Breast epithelium (tissue), 4 donors: ENCODE measurements at regions not wholly inside any gene's neighbourhood (a gene's known extent, or its start where the extent isn't known, plus 50 kb on each side); places are given as distances from the start of the nearest gene placed in this dataset.

Experiments
- DNase-seq, 2 donors: peaks; one replicate each; pipeline ENCODE4 v3.0.0-alpha.2; 2019; ENCODE audit warnings: low spot score in 2 of 2
- H3K27ac ChIP-seq, 2 donors: fragments of 200-600 bp; sonication (generic) in 1 of 2; one replicate each; pipeline ENCODE4 v1.5.1; 2016 to 2019; ENCODE audit warnings: mild to moderate bottlenecking in 1 of 2
- H3K27me3 ChIP-seq, 2 donors: fragments of 200-600 bp; sonication (generic) in 1 of 2; one replicate each; pipeline versions ENCODE4 v1.5.1 to v1.6.0; 2017 to 2019; ENCODE audit warnings: control low read depth in 1 of 2, mild to moderate bottlenecking in 1 of 2
- H3K36me3 ChIP-seq: fragments of 200-600 bp; one replicate; pipeline ENCODE4 v1.5.1; 2019
- H3K4me1 ChIP-seq, 2 donors: fragments of 200-600 bp; sonication (generic); one replicate each; pipeline ENCODE4 v1.5.1; 2016 to 2019; ENCODE audit warnings: control low read depth in 1 of 2
- H3K4me3 ChIP-seq, 3 donors: fragments of 200-600 bp; sonication (generic); 1 replicate in 2 of 3; 2 replicates in 1 of 3; pipeline ENCODE4 v1.5.1; 2016 to 2019; ENCODE audit warnings: mild to moderate bottlenecking in 3 of 3, moderate library complexity in 2 of 3
- H3K9me3 ChIP-seq, 2 donors: fragments of 200-600 bp; sonication (generic) in 1 of 2; one replicate each; pipeline ENCODE4 v1.5.1; 2016 to 2019; ENCODE audit warnings: control low read depth in 1 of 2
- POLR2A ChIP-seq: fragments of 450-650 bp; IDR thresholded peaks from one replicate; pipeline ENCODE4 v1.6.1; 2016; ENCODE audit warnings: antibody characterized with exemption, mild to moderate bottlenecking, moderate library complexity
- POLR2AphosphoS5 ChIP-seq, 3 donors: sonication (generic); formaldehyde crosslinking; IDR thresholded peaks; one replicate each; pipeline ENCODE4 v1.6.1; 2017; ENCODE audit warnings: antibody characterized with exemption in 3 of 3
- intact Hi-C: fragments of 100-400 bp; cut with DNase I; formaldehyde crosslinking; loops from one replicate; pipeline ENCODE4 v1.15.1; 2023; ENCODE audit warnings: low total_unique reads
- TF ChIP-seq, protein P1 (sequence below), 3 donors: fragments of 450-650 bp; IDR thresholded peaks; one replicate each; pipeline ENCODE4 v1.5.1; 2016 to 2017; ENCODE audit warnings: antibody characterized with exemption in 3 of 3, mild to moderate bottlenecking in 3 of 3, moderate library complexity in 3 of 3

DNA sequence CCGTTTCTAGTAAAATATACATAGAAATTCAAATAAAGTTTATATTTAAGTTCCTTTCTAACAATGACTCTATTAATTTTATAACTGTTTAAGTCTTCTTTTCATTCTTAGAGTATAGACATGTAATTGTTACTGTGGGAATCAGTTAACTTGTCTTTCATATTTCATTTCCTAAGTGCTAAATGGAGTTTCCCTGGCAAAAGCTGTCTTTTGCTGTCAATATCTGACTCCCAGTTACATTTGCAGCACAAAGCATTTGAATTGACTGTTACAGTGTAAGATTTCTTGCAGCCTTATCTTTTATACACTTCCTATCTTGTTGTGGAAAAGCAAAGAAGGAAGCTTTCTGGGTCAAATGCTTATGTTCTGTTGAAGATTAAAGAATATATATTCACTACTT, 1026.3 kb downstream of the CDH9 start:
- H3K27ac ChIP-seq = no peak overlapping the region
- DNase-seq = no peak
- no peaks in the 10 kb centered on the region for H3K36me3 ChIP-seq
- H3K9me3 ChIP-seq = no peaks in the 10 kb centered on the region
- TF ChIP-seq POLR2A = no peak
- TF ChIP-seq, protein P1, sequence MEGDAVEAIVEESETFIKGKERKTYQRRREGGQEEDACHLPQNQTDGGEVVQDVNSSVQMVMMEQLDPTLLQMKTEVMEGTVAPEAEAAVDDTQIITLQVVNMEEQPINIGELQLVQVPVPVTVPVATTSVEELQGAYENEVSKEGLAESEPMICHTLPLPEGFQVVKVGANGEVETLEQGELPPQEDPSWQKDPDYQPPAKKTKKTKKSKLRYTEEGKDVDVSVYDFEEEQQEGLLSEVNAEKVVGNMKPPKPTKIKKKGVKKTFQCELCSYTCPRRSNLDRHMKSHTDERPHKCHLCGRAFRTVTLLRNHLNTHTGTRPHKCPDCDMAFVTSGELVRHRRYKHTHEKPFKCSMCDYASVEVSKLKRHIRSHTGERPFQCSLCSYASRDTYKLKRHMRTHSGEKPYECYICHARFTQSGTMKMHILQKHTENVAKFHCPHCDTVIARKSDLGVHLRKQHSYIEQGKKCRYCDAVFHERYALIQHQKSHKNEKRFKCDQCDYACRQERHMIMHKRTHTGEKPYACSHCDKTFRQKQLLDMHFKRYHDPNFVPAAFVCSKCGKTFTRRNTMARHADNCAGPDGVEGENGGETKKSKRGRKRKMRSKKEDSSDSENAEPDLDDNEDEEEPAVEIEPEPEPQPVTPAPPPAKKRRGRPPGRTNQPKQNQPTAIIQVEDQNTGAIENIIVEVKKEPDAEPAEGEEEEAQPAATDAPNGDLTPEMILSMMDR (IDR thresholded peaks at IDR 0.05) = no peak
- TF ChIP-seq POLR2AphosphoS5 (IDR thresholded peaks at IDR 0.05) = no peak
- no peak overlapping the region for H3K4me3 ChIP-seq
- H3K27me3 ChIP-seq = no peaks in the 10 kb centered on the region
- intact Hi-C loops = loop anchor here (5.0 kb wide), 1 partner anchor 400 kb away; no protein-coding TSS in a partner anchor
- H3K4me1 ChIP-seq = no peaks in the 10 kb centered on the region

DNA sequence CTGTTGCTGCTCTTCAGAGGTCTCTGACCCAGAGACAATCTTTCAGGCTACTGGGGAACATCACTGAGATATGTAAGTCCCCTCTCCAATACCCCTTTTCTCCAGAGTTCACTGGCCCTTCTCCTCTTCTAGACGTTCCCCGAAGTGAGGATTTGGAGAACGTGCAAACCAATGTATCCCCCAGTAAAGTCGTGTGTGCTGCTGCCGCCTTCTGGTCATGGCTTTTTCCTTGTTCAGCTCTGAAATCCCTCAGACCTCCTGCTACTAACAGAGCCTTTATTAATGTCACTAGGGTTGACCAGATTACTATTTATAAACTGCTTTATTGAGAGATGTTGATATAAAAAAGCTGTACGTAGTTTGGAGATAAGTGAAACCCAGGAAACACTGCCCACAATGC, 1028.6 kb downstream of the CDH9 start:
- no peaks in the 10 kb centered on the region for H3K4me1 ChIP-seq
- TF ChIP-seq POLR2A (no peak), POLR2AphosphoS5 (IDR thresholded peaks at IDR 0.05) (no peak)
- TF ChIP-seq, protein P1 (IDR thresholded peaks at IDR 0.05) = no peak
- intact Hi-C loops = loop anchor here (5.0 kb wide), 1 partner anchor 397 kb away; no protein-coding TSS in a partner anchor
- no peak overlapping the region for H3K4me3 ChIP-seq
- H3K36me3 ChIP-seq = no peaks in the 10 kb centered on the region
- no peaks in the 10 kb centered on the region for H3K9me3 ChIP-seq
- no peak for DNase-seq
- H3K27ac ChIP-seq = no peak overlapping the region
- no peaks in the 10 kb centered on the region for H3K27me3 ChIP-seq

DNA sequence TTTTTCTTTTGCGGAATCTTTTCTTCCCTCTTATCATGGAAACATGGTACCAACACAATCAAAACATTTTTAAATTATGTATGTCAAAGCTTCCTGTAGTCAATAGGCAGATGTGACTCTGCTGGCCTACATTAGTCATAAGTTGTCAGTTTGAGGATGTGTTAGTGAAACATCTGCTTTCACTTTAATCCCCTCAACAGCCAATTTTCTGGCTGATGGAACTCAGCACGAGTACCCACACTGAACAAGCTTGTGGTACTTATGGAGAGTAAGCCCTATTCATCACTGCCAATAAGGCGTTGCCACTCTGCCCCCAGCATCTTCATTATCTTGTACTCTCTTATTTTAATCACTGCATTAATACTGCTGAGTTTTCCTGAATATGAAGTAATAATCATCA, 1034.4 kb downstream of the CDH9 start:
- no peak for TF ChIP-seq POLR2AphosphoS5 (IDR thresholded peaks at IDR 0.05)
- no peak for TF ChIP-seq POLR2A
- TF ChIP-seq, protein P1 (IDR thresholded peaks at IDR 0.05) = no peak
- Histone ChIP-seq H3K4me1 (no peaks in the 10 kb centered on the region), H3K36me3 (no peaks in the 10 kb centered on the region), H3K4me3 (no peak overlapping the region), H3K27me3 (no peaks in the 10 kb centered on the region), H3K9me3 (no peaks in the 10 kb centered on the region), H3K27ac (no peak overlapping the region)
- DNase-seq = no peak
- intact Hi-C loops = no loop called here

DNA sequence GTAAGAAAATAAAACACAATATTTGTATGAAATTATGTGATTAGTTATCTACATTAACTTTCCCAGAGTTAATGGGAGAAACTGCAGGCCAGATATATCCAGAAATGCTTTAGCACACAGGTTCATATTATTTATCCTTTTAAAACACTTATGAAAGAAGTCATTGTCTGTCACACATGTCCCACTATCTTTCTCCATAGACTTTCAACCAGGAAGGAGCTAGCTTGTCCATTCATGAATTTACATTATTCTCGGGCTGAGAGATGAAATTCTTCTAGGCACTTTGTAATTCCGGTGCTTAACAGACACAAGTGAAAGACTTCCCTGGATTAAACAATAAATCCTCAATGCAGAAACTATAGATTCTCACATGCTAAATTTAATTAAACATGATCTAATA, 1043.2 kb downstream of the CDH9 start:
- H3K4me3 ChIP-seq = no peak overlapping the region
- H3K27me3 ChIP-seq = no peaks in the 10 kb centered on the region
- H3K9me3 ChIP-seq = no peaks in the 10 kb centered on the region
- H3K4me1 ChIP-seq = no peaks in the 10 kb centered on the region
- H3K36me3 ChIP-seq = no peaks in the 10 kb centered on the region
- intact Hi-C loops = no loop called here
- TF ChIP-seq POLR2AphosphoS5 (IDR thresholded peaks at IDR 0.05) (no peak), POLR2A (no peak)
- TF ChIP-seq, protein P1 (IDR thresholded peaks at IDR 0.05) = no peak
- H3K27ac ChIP-seq = no peak overlapping the region
- DNase-seq = no peak

DNA sequence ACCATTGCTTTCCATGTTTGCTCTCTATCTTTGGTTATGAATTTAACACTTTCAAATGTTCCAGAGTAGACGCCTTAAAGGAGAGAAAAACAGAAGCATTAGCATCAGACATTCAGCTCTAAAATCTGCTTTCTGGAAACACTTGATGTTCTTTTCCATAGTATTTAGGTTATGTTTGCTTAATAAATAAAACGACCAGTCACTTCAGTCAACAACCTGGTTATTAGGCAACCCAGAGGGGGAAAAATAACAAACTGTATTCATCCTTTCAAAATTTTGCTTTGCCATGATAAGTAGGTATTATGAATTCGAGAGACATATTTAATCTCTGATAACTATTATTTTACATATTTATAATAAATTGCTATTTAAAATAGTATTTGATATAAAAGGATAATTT, 1044.7 kb downstream of the CDH9 start:
- no peak overlapping the region for H3K4me3 ChIP-seq
- H3K36me3 ChIP-seq = no peaks in the 10 kb centered on the region
- no peaks in the 10 kb centered on the region for H3K27me3 ChIP-seq
- no peaks in the 10 kb centered on the region for H3K4me1 ChIP-seq
- no peak for DNase-seq
- intact Hi-C loops = no loop called here
- H3K9me3 ChIP-seq = no peaks in the 10 kb centered on the region
- TF ChIP-seq POLR2A (no peak), POLR2AphosphoS5 (IDR thresholded peaks at IDR 0.05) (no peak)
- TF ChIP-seq, protein P1 (IDR thresholded peaks at IDR 0.05) = no peak
- H3K27ac ChIP-seq = no peak overlapping the region
